ENCODE measurements at regions not wholly inside any gene's neighbourhood (a gene's known extent, or its start where the extent isn't known, plus 50 kb on each side); places are given as distances from the start of the nearest gene placed in this dataset.
"Not testable (repeated sequence)": the region's sequence is repeated elsewhere in the genome, so short reads cannot be mapped to it uniquely, and the experiment has no call there.

DNA sequence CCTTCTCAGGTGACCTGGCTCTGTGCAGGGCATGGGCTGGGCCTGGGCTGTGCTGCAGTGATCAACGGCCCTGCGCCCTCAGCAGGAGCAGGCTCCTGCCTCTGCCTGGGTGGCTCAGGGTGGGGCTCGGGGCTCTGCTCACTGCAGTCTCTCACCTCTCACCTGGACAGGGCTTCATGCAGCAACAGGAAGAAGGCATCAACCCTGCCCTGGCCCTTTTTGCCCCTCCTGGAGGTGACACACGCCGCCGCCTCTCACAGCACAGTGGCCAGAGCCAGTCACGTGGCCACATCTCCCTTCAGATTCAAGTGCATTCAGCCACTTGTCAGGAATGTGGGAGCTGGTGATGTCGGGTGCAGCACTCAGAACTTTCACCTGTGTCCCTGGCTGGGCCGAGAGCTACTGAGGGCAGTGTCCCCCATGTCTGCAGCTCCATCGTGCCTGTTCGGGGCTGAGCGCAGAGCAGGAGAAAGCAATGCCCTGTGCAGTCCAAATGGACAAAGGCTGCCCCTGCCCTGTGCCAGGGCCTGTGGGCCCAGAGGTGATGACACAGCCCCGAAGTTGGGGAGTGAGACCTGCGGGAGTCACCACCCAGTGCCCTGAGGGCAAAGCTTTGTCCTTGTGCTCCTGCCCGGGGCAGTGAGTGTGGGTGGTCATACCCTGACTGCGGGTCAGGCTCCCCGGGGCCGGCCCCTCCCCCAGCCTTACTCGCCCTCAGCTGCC lies 314.0 kb downstream of the PTPRU start:
- no peaks in the 10 kb centered on the region for H3K4me1 ChIP-seq
- H3K27me3 ChIP-seq: no peaks in the 10 kb centered on the region
- H3K36me3 ChIP-seq: no peaks in the 10 kb centered on the region
- DNase-seq (ENCODE audit: low spot score in 2 of 2): no peak
- TF ChIP-seq, protein P1, sequence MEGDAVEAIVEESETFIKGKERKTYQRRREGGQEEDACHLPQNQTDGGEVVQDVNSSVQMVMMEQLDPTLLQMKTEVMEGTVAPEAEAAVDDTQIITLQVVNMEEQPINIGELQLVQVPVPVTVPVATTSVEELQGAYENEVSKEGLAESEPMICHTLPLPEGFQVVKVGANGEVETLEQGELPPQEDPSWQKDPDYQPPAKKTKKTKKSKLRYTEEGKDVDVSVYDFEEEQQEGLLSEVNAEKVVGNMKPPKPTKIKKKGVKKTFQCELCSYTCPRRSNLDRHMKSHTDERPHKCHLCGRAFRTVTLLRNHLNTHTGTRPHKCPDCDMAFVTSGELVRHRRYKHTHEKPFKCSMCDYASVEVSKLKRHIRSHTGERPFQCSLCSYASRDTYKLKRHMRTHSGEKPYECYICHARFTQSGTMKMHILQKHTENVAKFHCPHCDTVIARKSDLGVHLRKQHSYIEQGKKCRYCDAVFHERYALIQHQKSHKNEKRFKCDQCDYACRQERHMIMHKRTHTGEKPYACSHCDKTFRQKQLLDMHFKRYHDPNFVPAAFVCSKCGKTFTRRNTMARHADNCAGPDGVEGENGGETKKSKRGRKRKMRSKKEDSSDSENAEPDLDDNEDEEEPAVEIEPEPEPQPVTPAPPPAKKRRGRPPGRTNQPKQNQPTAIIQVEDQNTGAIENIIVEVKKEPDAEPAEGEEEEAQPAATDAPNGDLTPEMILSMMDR (IDR thresholded peaks at IDR 0.05): no peak
- TF ChIP-seq EP300 (IDR thresholded peaks at IDR 0.05): no peak
- TF ChIP-seq POLR2A (IDR thresholded peaks at IDR 0.05): no peak
- 63 to 68% methylated on average over 16 to 18 of the region's 19 CpGs for WGBS, 2 donors
- no peaks in the 10 kb centered on the region for H3K9me3 ChIP-seq
- H3K4me3 ChIP-seq: no peak overlapping the region
- no peak overlapping the region for H3K27ac ChIP-seq

DNA sequence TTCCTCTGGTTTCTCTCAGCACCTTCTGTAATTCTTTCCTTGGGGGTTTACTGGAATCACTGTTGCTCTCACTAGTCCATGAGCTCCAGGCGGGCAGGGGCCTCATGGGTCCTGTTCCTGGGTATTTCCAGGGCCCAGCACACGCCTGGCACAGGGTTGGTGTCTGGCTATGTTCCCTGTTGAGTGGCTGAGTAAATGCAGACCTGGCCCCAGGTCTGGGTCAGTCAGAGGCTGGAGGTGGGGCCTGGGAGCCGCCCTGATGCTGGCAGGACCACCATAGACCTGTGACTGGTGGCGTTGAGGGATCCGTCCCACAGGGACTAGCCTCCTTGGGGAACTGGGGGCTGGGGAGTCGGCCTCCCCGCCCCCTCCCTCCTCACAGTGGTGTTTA lies 313.4 kb downstream of the PTPRU start:
- not testable (repeated sequence) for H3K4me3 ChIP-seq; H3K36me3 ChIP-seq; H3K4me1 ChIP-seq; H3K9me3 ChIP-seq; DNase-seq (ENCODE audit: low spot score in 2 of 2); H3K27me3 ChIP-seq; H3K27ac ChIP-seq
- WGBS, 2 donors: 74 to 84% methylated on average over 3 to 7 of the region's 7 CpGs

DNA sequence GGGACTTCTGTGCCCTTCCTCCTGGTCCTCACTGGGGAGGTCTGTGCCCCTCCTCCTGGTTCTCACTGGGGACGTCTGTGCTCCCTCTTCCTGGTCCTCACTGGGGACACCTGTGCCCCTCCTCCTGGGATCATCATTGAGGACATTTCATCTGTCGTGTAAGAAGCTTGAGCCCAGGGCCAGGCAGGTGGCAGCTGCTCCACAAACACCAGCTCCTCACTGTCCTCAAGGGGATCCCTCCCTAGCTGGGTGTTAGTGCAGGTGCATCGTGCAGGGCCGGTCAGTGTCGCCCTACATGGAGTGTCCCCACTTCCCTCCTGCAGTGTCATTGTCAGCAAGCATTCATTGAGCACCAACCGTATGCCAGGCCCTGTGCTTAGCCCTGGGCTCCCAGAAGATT lies 312.7 kb downstream of the PTPRU start:
- H3K36me3 ChIP-seq: no peaks in the 10 kb centered on the region
- TF ChIP-seq EP300 (IDR thresholded peaks at IDR 0.05): no peak
- no peak for TF ChIP-seq POLR2A (IDR thresholded peaks at IDR 0.05)
- TF ChIP-seq, protein P1 (IDR thresholded peaks at IDR 0.05): no peak
- no peak overlapping the region for H3K27ac ChIP-seq
- no peak overlapping the region for H3K4me3 ChIP-seq
- no peak for DNase-seq (ENCODE audit: low spot score in 2 of 2)
- 59 to 79% methylated on average over 6 of the region's 6 CpGs for WGBS, 2 donors
- H3K4me1 ChIP-seq: no peaks in the 10 kb centered on the region
- H3K27me3 ChIP-seq: no peaks in the 10 kb centered on the region
- H3K9me3 ChIP-seq: no peaks in the 10 kb centered on the region

DNA sequence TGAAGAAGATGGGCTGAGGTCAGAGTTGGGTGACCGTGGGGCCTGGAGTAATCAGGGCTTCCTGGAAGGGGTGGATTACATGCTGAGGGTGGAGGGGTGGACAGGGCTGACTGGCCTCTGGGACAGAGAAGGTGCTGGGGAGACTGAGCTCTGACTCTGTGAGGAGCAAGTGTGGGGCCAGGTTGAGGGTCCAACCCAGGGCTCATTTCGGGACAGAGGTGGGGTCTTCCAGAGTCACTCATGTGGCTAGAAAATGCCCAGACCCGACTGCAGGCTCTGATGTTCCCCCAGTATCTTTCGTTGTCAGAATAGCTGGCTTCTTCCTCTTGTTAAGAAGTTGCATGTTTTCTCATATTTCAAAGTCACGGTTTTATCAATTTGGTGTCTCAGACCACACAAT lies 311.8 kb downstream of the PTPRU start:
- Histone ChIP-seq H3K9me3 (no peaks in the 10 kb centered on the region), H3K36me3 (no peaks in the 10 kb centered on the region), H3K4me1 (no peaks in the 10 kb centered on the region), H3K27ac (no peak overlapping the region), H3K4me3 (no peak overlapping the region), H3K27me3 (no peaks in the 10 kb centered on the region)
- no peak for DNase-seq (ENCODE audit: low spot score in 2 of 2)
- WGBS, 2 donors: 53 to 57% methylated on average over 5 of the region's 5 CpGs
- TF ChIP-seq POLR2A (IDR thresholded peaks at IDR 0.05) (no peak), EP300 (IDR thresholded peaks at IDR 0.05) (no peak)
- TF ChIP-seq, protein P1 (IDR thresholded peaks at IDR 0.05): no peak

DNA sequence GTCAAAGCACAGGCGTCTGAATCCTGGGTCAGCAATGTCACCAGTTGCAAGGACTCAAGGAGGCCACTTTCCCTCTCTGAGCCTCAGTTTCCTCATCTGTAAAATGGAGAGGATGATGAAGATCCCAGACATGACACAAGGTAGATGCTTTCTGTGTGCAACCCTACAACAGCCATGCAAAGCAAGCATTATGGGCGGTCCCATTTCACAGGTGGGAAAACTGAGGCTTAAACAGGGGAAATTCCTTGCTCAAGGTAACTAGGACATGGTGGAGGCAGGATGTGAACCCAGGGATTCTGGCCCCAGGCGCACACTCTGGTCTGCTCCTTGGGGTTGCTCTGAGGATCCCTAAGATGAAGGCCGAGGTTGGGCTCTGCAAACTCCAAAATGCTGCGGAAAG lies 311.0 kb downstream of the PTPRU start:
- TF ChIP-seq EP300 (IDR thresholded peaks at IDR 0.05): no peak
- TF ChIP-seq POLR2A (IDR thresholded peaks at IDR 0.05): no peak
- TF ChIP-seq, protein P1 (IDR thresholded peaks at IDR 0.05): no peak
- DNase-seq (ENCODE audit: low spot score in 2 of 2): no peak
- Histone ChIP-seq H3K4me3 (no peak overlapping the region), H3K9me3 (no peaks in the 10 kb centered on the region), H3K4me1 (no peaks in the 10 kb centered on the region), H3K27me3 (no peaks in the 10 kb centered on the region), H3K27ac (no peak overlapping the region), H3K36me3 (no peaks in the 10 kb centered on the region)
- 92 to 93% methylated on average over 5 of the region's 5 CpGs for WGBS, 2 donors

DNA sequence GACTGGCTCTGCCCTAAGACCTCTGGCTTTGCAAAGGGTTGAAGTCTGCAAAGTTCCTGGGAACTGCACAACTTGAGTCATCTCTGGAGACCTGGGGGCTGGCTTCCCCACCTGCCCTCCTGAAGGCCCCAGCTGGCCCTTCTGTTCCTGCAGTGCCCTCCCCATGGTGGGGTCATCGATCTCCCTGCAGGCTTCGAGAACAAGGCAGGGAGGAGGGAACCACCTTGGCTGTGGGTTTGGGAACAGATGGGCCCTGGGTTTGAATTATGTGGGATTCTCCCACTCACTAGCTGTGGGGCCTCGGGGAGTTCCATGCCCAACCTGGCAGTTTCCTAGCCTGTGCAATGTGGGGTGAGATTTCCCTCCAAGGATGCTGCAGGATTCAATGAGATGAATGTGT lies 310.2 kb downstream of the PTPRU start:
- no peak for DNase-seq (ENCODE audit: low spot score in 2 of 2)
- TF ChIP-seq EP300 (IDR thresholded peaks at IDR 0.05) (no peak), POLR2A (IDR thresholded peaks at IDR 0.05) (no peak)
- TF ChIP-seq, protein P1 (IDR thresholded peaks at IDR 0.05): no peak
- 72 to 86% methylated on average over 3 of the region's 3 CpGs for WGBS, 2 donors

More for the DNA sequence above, 310.2 kb downstream of the PTPRU start:
- no peaks in the 10 kb centered on the region for H3K9me3 ChIP-seq
- no peak overlapping the region for H3K27ac ChIP-seq
- no peaks in the 10 kb centered on the region for H3K4me1 ChIP-seq
- H3K27me3 ChIP-seq: no peaks in the 10 kb centered on the region
- H3K36me3 ChIP-seq: no peaks in the 10 kb centered on the region
- H3K4me3 ChIP-seq: no peak overlapping the region
